ENCODE measurements at regions not wholly inside any gene's neighbourhood (a gene's known extent, or its start where the extent isn't known, plus 50 kb on each side); places are given as distances from the start of the nearest gene placed in this dataset.

GRCh38 chr16:74015953-74016352, 280.7 kb upstream of the PSMD7 start:
- no peaks in the 10 kb centered on the region for H4K20me1 ChIP-seq (ENCODE audit: insufficient read depth)
- no peaks in the 10 kb centered on the region for H3K9me3 ChIP-seq
- H2AFZ ChIP-seq (ENCODE audit: low read depth), result no peak overlapping the region
- H3K27ac ChIP-seq (ENCODE audit: low read depth in 2 of 2, low read length in 1 of 2), result no peak overlapping the region
- H3K36me3 ChIP-seq (replicated peaks in 1 of 2; ENCODE audit: control insufficient read depth in 1 of 2, insufficient read depth in 2 of 2, low read length in 1 of 2), result no peaks in the 10 kb centered on the region
- H3K4me2 ChIP-seq, result no peak overlapping the region
- POLR2A ChIA-PET, result no interaction called here
- no peaks in the 10 kb centered on the region for H3K79me2 ChIP-seq (ENCODE audit: insufficient read depth)
- H3K9me2 ChIP-seq, result no peaks in the 10 kb centered on the region
- H3K4me1 ChIP-seq (ENCODE audit: control insufficient read depth in 1 of 2, insufficient read depth in 2 of 2, low read depth in 1 of 2, low read length in 1 of 2), result no peaks in the 10 kb centered on the region
- H3K9ac ChIP-seq, result no peak overlapping the region
- no peak for TF ChIP-seq NFIC (IDR thresholded peaks at IDR 0.05; ENCODE audit: borderline replicate concordance)
- no peak for TF ChIP-seq CHD2 (IDR thresholded peaks at IDR 0.05; ENCODE audit: low read length, partially characterized antibody)
- no peak for TF ChIP-seq FOSL2 (IDR thresholded peaks at IDR 0.05; ENCODE audit: borderline replicate concordance, low read depth)
- no peak for TF ChIP-seq PBX3 (IDR thresholded peaks at IDR 0.05)
- no peak for TF ChIP-seq USF2 (IDR thresholded peaks at IDR 0.05; ENCODE audit: borderline replicate concordance, low read depth, low read length)
- no peak for TF ChIP-seq MEF2A (IDR thresholded peaks at IDR 0.05; ENCODE audit: borderline replicate concordance, low read depth)
- TF ChIP-seq TAF1 (IDR thresholded peaks at IDR 0.05; ENCODE audit: borderline replicate concordance, low read depth, low read length), result no peak
- TF ChIP-seq EZH2phosphoT487 (IDR thresholded peaks at IDR 0.05; ENCODE audit: borderline replicate concordance, low read depth), result no peak
- TF ChIP-seq GABPA (IDR thresholded peaks at IDR 0.05; ENCODE audit: low read depth), result no peak
- TF ChIP-seq MAX (IDR thresholded peaks at IDR 0.05; ENCODE audit: low read depth), result no peak
- no peak overlapping the region for H3K4me3 ChIP-seq (ENCODE audit: low read depth in 2 of 2, low read length in 1 of 2)
- CTCF ChIA-PET, result interaction anchor here (0.7 to 4.2 kb wide), 3 partner anchors 13 to 259 kb away, joined by 3 to 21 read pairs (median 4); no protein-coding TSS in a partner anchor
- no peaks in the 10 kb centered on the region for H3K27me3 ChIP-seq (ENCODE audit: insufficient read depth)
- DNase-seq, result no peak
- no peaks in the 10 kb centered on the region for H3F3A ChIP-seq (replicated peaks; ENCODE audit: insufficient read depth)

GRCh38 chr16:73998707-73999106, 297.9 kb upstream of the PSMD7 start:
- Histone ChIP-seq H3K36me3 (replicated peaks in 1 of 2; ENCODE audit: control insufficient read depth in 1 of 2, insufficient read depth in 2 of 2, low read length in 1 of 2) (no peaks in the 10 kb centered on the region), H3K79me2 (ENCODE audit: insufficient read depth) (no peaks in the 10 kb centered on the region), H3K27ac (ENCODE audit: low read depth in 2 of 2, low read length in 1 of 2) (no peak overlapping the region), H4K20me1 (ENCODE audit: insufficient read depth) (no peaks in the 10 kb centered on the region), H3K9ac (no peak overlapping the region), H3K27me3 (ENCODE audit: insufficient read depth) (no peaks in the 10 kb centered on the region), H3K4me2 (no peak overlapping the region), H3K9me3 (no peaks in the 10 kb centered on the region), H3K4me3 (ENCODE audit: low read depth in 2 of 2, low read length in 1 of 2) (no peak overlapping the region), H3F3A (replicated peaks; ENCODE audit: insufficient read depth) (no peaks in the 10 kb centered on the region), H2AFZ (ENCODE audit: low read depth) (no peak overlapping the region), H3K4me1 (ENCODE audit: control insufficient read depth in 1 of 2, insufficient read depth in 2 of 2, low read depth in 1 of 2, low read length in 1 of 2) (no peaks in the 10 kb centered on the region), H3K9me2 (no peaks in the 10 kb centered on the region)
- ChIA-PET POLR2A (no interaction called here), CTCF (no interaction called here)
- WGBS (ENCODE audit: low lambda C conversion rate), result 19% methylated on average over 2 of the region's 2 CpGs
- DNase-seq, result no peak
- TF ChIP-seq MXI1 (IDR thresholded peaks at IDR 0.05; ENCODE audit: low read depth, low read length), result no peak
- no peak for TF ChIP-seq TEAD4 (IDR thresholded peaks at IDR 0.05; ENCODE audit: borderline replicate concordance, insufficient read depth)
- TF ChIP-seq JUND (IDR thresholded peaks at IDR 0.05), result no peak
- TF ChIP-seq POLR2AphosphoS5 (IDR thresholded peaks at IDR 0.05; ENCODE audit: low read depth, low read length), result no peak
- no peak for TF ChIP-seq ELF1 (IDR thresholded peaks at IDR 0.05)
- no peak for TF ChIP-seq CTCF (IDR thresholded peaks at IDR 0.05)
- no peak for TF ChIP-seq USF2 (IDR thresholded peaks at IDR 0.05; ENCODE audit: borderline replicate concordance, low read depth, low read length)
- TF ChIP-seq NFIC (IDR thresholded peaks at IDR 0.05; ENCODE audit: borderline replicate concordance), result no peak
- no peak for TF ChIP-seq ZBTB33 (IDR thresholded peaks at IDR 0.05; ENCODE audit: borderline replicate concordance, low read depth)
- no peak for TF ChIP-seq IRF3 (IDR thresholded peaks at IDR 0.05; ENCODE audit: low read depth, low read length)
- TF ChIP-seq YY1 (IDR thresholded peaks at IDR 0.05; ENCODE audit: low read depth), result no peak
- TF ChIP-seq SMC3 (IDR thresholded peaks at IDR 0.05; ENCODE audit: low read depth, low read length), result no peak
- TF ChIP-seq RCOR1 (IDR thresholded peaks at IDR 0.05; ENCODE audit: low read length), result no peak

Data from SK-N-SH (cell line).